ENCODE measurements at regions not wholly inside any gene's neighbourhood (a gene's known extent, or its start where the extent isn't known, plus 50 kb on each side); places are given as distances from the start of the nearest gene placed in this dataset.

- CTCF ChIA-PET = no interaction called here
- ATAC-seq (no peak), DNase-seq (ENCODE audit: low read depth, low spot score) (no peak)
- intact Hi-C loops (cut with micrococcal nuclease) = no loop called here
- no peaks in the 10 kb centered on the region for H3K27me3 ChIP-seq (ENCODE audit: insufficient read depth, low read length)
- H3K4me2 ChIP-seq (ENCODE audit: low read length) = no peak overlapping the region
- H3K4me1 ChIP-seq (ENCODE audit: control insufficient read depth in 1 of 2, insufficient read depth in 2 of 2, low read length in 2 of 2) = no peaks in the 10 kb centered on the region
- H3K9ac ChIP-seq (ENCODE audit: low read length) = no peak overlapping the region
- POLR2A ChIA-PET = no interaction called here
- no peaks in the 10 kb centered on the region for H3K9me2 ChIP-seq (ENCODE audit: insufficient read depth)
- TF ChIP-seq ZNF274 (IDR thresholded peaks at IDR 0.05; ENCODE audit: low read depth, low read length) = no peak
- TF ChIP-seq POLR2A (IDR thresholded peaks at IDR 0.05; ENCODE audit: borderline replicate concordance, extremely low read depth, insufficient read depth, insufficient read length) = no peak
- TF ChIP-seq, protein P1, sequence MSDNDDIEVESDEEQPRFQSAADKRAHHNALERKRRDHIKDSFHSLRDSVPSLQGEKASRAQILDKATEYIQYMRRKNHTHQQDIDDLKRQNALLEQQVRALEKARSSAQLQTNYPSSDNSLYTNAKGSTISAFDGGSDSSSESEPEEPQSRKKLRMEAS (IDR thresholded peaks at IDR 0.05) = no peak
- no peak for TF ChIP-seq TCF7L2 (IDR thresholded peaks at IDR 0.05; ENCODE audit: borderline replicate concordance, extremely low read depth, insufficient read depth, insufficient read length)
- TF ChIP-seq, protein P2, sequence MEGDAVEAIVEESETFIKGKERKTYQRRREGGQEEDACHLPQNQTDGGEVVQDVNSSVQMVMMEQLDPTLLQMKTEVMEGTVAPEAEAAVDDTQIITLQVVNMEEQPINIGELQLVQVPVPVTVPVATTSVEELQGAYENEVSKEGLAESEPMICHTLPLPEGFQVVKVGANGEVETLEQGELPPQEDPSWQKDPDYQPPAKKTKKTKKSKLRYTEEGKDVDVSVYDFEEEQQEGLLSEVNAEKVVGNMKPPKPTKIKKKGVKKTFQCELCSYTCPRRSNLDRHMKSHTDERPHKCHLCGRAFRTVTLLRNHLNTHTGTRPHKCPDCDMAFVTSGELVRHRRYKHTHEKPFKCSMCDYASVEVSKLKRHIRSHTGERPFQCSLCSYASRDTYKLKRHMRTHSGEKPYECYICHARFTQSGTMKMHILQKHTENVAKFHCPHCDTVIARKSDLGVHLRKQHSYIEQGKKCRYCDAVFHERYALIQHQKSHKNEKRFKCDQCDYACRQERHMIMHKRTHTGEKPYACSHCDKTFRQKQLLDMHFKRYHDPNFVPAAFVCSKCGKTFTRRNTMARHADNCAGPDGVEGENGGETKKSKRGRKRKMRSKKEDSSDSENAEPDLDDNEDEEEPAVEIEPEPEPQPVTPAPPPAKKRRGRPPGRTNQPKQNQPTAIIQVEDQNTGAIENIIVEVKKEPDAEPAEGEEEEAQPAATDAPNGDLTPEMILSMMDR (IDR thresholded peaks at IDR 0.05 in 2 of 3, conservative IDR thresholded peaks at IDR 0.05 in 1 of 3; ENCODE audit: borderline replicate concordance in 1 of 3, insufficient read depth in 1 of 3, low read depth in 2 of 3, low read length in 2 of 3) = no peak
- no peak for TF ChIP-seq YY1 (IDR thresholded peaks at IDR 0.05; ENCODE audit: extremely low read depth, insufficient replicate concordance, low read depth, low read length)
- no peak for TF ChIP-seq EZH2 (IDR thresholded peaks at IDR 0.05)
- no peak for TF ChIP-seq SRF (IDR thresholded peaks at IDR 0.05; ENCODE audit: low read depth)
- no peak for TF ChIP-seq RAD21 (IDR thresholded peaks at IDR 0.05; ENCODE audit: low read depth)
- no peak for TF ChIP-seq CEBPB (IDR thresholded peaks at IDR 0.05; ENCODE audit: low read depth)
- TF ChIP-seq, protein P3, sequence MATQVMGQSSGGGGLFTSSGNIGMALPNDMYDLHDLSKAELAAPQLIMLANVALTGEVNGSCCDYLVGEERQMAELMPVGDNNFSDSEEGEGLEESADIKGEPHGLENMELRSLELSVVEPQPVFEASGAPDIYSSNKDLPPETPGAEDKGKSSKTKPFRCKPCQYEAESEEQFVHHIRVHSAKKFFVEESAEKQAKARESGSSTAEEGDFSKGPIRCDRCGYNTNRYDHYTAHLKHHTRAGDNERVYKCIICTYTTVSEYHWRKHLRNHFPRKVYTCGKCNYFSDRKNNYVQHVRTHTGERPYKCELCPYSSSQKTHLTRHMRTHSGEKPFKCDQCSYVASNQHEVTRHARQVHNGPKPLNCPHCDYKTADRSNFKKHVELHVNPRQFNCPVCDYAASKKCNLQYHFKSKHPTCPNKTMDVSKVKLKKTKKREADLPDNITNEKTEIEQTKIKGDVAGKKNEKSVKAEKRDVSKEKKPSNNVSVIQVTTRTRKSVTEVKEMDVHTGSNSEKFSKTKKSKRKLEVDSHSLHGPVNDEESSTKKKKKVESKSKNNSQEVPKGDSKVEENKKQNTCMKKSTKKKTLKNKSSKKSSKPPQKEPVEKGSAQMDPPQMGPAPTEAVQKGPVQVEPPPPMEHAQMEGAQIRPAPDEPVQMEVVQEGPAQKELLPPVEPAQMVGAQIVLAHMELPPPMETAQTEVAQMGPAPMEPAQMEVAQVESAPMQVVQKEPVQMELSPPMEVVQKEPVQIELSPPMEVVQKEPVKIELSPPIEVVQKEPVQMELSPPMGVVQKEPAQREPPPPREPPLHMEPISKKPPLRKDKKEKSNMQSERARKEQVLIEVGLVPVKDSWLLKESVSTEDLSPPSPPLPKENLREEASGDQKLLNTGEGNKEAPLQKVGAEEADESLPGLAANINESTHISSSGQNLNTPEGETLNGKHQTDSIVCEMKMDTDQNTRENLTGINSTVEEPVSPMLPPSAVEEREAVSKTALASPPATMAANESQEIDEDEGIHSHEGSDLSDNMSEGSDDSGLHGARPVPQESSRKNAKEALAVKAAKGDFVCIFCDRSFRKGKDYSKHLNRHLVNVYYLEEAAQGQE (IDR thresholded peaks at IDR 0.05; ENCODE audit: low read depth) = no peak
- TF ChIP-seq JUND (IDR thresholded peaks at IDR 0.05) = no peak
- TF ChIP-seq POLR2AphosphoS5 (IDR thresholded peaks at IDR 0.05; ENCODE audit: low read depth, low read length) = no peak
- no peak overlapping the region for H3K27ac ChIP-seq (ENCODE audit: low read depth, low read length)
- no peak overlapping the region for H2AFZ ChIP-seq (ENCODE audit: low read depth, low read length, poor library complexity, severe bottlenecking)
- H3K79me2 ChIP-seq (ENCODE audit: insufficient read depth, low read length) = no peaks in the 10 kb centered on the region
- H3K4me3 ChIP-seq (replicated peaks in 1 of 2; ENCODE audit: low read depth in 1 of 2, low read length in 2 of 2) = no peak overlapping the region
- BruUV-seq (replicated peaks) = no TSS peak
- RAD21 ChIA-PET (ENCODE audit: low non-redundant PET in 1 of 2, low total read pairs in 2 of 2, uncharacterized antibody in 2 of 2, unreplicated experiment in 2 of 2) = no interaction called here
- H3K9me3 ChIP-seq (ENCODE audit: control insufficient read depth in 1 of 2, insufficient read depth in 1 of 2, low read depth in 1 of 2, low read length in 2 of 2) = no peaks in the 10 kb centered on the region
- H3K36me3 ChIP-seq (ENCODE audit: control insufficient read depth in 1 of 2, insufficient read depth in 2 of 2, low read length in 2 of 2) = no peaks in the 10 kb centered on the region
- H4K20me1 ChIP-seq (ENCODE audit: insufficient read depth) = no peaks in the 10 kb centered on the region
Measured at GRCh38 chr7:22632674-22633073, 94.3 kb upstream of the IL6 start.

Measured in HCT116 (cell line).